Ishikawa (cell line): ENCODE measurements at regions not wholly inside any gene's neighbourhood (a gene's known extent, or its start where the extent isn't known, plus 50 kb on each side); places are given as distances from the start of the nearest gene placed in this dataset.

Source experiments
- CEBPB ChIP-seq: IDR thresholded peaks from 2 replicates; pipeline ENCODE4 v1.6.1; 2012
- CREB1 ChIP-seq: IDR thresholded peaks from 2 replicates; pipeline ENCODE4 v1.6.1; 2012; ENCODE audit warnings: low read depth
- EGR1 ChIP-seq: IDR thresholded peaks from 2 replicates; pipeline ENCODE4 v1.6.1; 2012
- EP300 ChIP-seq: IDR thresholded peaks from 2 replicates; pipeline ENCODE4 v1.6.1; 2012; ENCODE audit warnings: borderline replicate concordance
- FOXM1 ChIP-seq: IDR thresholded peaks from 2 replicates; pipeline ENCODE4 v1.6.1; 2012; ENCODE audit warnings: low read depth, borderline replicate concordance
- MAX ChIP-seq: IDR thresholded peaks from 2 replicates; pipeline ENCODE4 v1.6.1; 2012
- NFIC ChIP-seq: IDR thresholded peaks from 2 replicates; pipeline ENCODE4 v1.6.1; 2012
- RAD21 ChIP-seq: IDR thresholded peaks from 2 replicates; pipeline ENCODE4 v1.6.1; 2012; ENCODE audit warnings: low read depth
- REST ChIP-seq: IDR thresholded peaks from 2 replicates; pipeline ENCODE4 v1.6.1; 2012; ENCODE audit warnings: low read depth, mild to moderate bottlenecking
- TAF1 ChIP-seq: IDR thresholded peaks from 2 replicates; pipeline ENCODE4 v1.6.1; 2012; ENCODE audit warnings: low read depth, mild to moderate bottlenecking
- TCF12 ChIP-seq: IDR thresholded peaks from 2 replicates; pipeline ENCODE4 v1.6.1; 2012; ENCODE audit warnings: low read depth
- TEAD4 ChIP-seq: IDR thresholded peaks from 2 replicates; pipeline ENCODE4 v1.6.1; 2012
- YY1 ChIP-seq: IDR thresholded peaks from 2 replicates; pipeline ENCODE4 v1.6.1; 2012; ENCODE audit warnings: low read depth
- ZBTB7A ChIP-seq: IDR thresholded peaks from 2 replicates; pipeline ENCODE4 v1.6.1; 2012; ENCODE audit warnings: low read depth
- TF ChIP-seq, protein P1 (sequence below): IDR thresholded peaks from 2 replicates; pipeline ENCODE4 v1.6.1; 2012

DNA sequence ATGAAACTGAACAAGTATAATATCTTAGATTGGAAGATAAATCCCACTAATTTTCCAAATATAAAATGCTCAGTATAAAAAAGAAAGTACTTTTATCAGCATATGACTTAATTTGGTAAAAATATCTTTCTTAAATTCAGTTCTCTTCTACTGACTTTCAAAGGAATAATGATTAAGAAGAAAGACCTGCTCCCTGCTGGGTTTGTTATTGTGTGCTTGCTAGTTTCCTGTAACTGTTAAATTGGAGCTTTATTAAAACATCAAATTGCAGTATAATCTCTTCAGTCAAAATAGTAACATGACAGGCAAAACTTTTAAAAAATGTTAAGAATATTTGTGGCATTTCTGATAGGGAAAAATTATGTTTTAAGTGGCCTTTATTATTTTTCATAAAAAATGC is 1317.4 kb upstream of the CDH2 start:
- TF ChIP-seq EP300: no peak
- no peak for TF ChIP-seq TCF12
- no peak for TF ChIP-seq FOXM1
- TF ChIP-seq MAX: no peak

- no peak for TF ChIP-seq TAF1
- TF ChIP-seq TEAD4: no peak
- TF ChIP-seq TCF12: no peak
- TF ChIP-seq REST: no peak
- no peak for TF ChIP-seq MAX
Observed at GRCh38 chr18:29491907-29492306, 1315.0 kb upstream of the CDH2 start.

DNA sequence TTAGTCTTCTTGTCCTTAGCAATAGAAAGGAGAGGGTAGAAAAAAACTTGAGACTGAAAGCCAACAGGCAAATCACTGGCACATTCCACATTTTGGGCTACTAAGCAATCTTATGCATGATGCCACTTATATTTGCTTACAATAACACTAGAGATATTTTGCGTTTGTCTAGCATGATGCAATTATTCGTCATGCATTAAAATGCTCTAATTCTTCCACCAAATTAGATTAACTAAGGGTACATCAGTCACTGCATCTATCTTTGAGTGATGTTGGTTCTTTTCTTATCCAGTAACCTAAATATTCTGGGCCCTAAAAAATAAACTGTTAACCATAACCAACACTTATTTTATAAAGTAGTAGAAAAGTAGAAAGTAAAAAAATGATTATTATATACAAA is 1311.7 kb upstream of the CDH2 start:
- TF ChIP-seq FOXM1 (no peak), ZBTB7A (no peak), YY1 (no peak), EGR1 (no peak), CEBPB (no peak), TEAD4 (no peak), TCF12 (no peak), REST (no peak), MAX (no peak), RAD21 (no peak), EP300 (no peak), CREB1 (no peak), NFIC (no peak)
- TF ChIP-seq, protein P1, sequence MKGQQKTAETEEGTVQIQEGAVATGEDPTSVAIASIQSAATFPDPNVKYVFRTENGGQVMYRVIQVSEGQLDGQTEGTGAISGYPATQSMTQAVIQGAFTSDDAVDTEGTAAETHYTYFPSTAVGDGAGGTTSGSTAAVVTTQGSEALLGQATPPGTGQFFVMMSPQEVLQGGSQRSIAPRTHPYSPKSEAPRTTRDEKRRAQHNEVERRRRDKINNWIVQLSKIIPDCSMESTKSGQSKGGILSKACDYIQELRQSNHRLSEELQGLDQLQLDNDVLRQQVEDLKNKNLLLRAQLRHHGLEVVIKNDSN: no peak

- no peak for TF ChIP-seq ZBTB7A
- TF ChIP-seq EP300: no peak
- no peak for TF ChIP-seq TAF1
- no peak for TF ChIP-seq TCF12
- TF ChIP-seq FOXM1: no peak
- no peak for TF ChIP-seq TEAD4
- no peak for TF ChIP-seq NFIC
- no peak for TF ChIP-seq MAX
- TF ChIP-seq, protein P1: no peak
- no peak for TF ChIP-seq RAD21
- TF ChIP-seq YY1: no peak
- TF ChIP-seq REST: no peak
- TF ChIP-seq EGR1: no peak
- TF ChIP-seq CREB1: no peak
- no peak for TF ChIP-seq CEBPB
Observed at GRCh38 chr18:29465526-29465925, 1288.6 kb upstream of the CDH2 start.

DNA sequence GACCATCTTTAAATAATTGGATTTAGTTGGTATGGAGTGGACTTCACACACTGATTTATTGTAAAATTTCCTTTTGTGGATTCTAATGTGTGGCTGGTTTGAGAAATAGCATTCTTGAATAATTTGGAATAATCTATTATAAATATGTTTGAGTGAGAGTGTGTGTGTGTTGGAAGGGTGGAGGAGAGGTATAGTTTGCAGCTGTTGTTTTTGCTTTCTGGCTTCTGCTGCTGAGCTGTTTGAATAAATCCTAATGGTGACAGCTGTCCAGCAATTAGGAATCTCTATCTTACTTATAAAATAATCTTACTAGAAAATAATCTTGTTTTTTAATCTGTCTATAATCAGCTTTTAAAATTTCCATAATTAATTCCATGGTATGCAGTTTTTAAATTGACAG is 1283.0 kb upstream of the CDH2 start:
- TF ChIP-seq YY1 (no peak), EGR1 (no peak), TCF12 (no peak), MAX (no peak), TEAD4 (no peak), ZBTB7A (no peak)
- TF ChIP-seq, protein P1: no peak
